CD4-positive, alpha-beta T cell (primary cell): ENCODE measurements at regions not wholly inside any gene's neighbourhood (a gene's known extent, or its start where the extent isn't known, plus 50 kb on each side); places are given as distances from the start of the nearest gene placed in this dataset.

Source experiments
- ATAC-seq: fragments of 200-7000 bp; cut with Tn5 transposase; one replicate; pipeline ENCODE4 v1.10.0; 2022; ENCODE audit warnings: mild to moderate bottlenecking; ENCODE audit not compliant: poor library complexity
- CTCF ChIA-PET: fragments of 350-600 bp; sonication (Branson Sonifier 250); formaldehyde crosslinking; loops from one replicate; lab custom pipeline; 2021; ENCODE audit warnings: antibody characterized with exemption, inconsistent platforms; lab: Charles Lee
- POLR2A ChIA-PET: fragments of 350-600 bp; sonication (Branson Sonifier 250); formaldehyde crosslinking; loops from one replicate; lab custom pipeline; 2021; ENCODE audit warnings: antibody characterized with exemption, inconsistent platforms; lab: Charles Lee
- DNase-seq, 14 experiments: peaks; one replicate each; pipeline ENCODE4 v3.0.0-alpha.2; 2013 to 2020; ENCODE audit warnings: mixed read lengths in 2 of 14
- H3K27ac ChIP-seq, 2 donors: one replicate each; pipeline versions ENCODE4 v1.5.1 to v1.7.0; 2013; ENCODE audit warnings: low read length in 2 of 2, low read depth in 1 of 2, mild to moderate bottlenecking in 1 of 2
- H3K27me3 ChIP-seq, 2 experiments: 1 replicate in 1 of 2; 2 replicates in 1 of 2; pipeline versions ENCODE4 v1.6.1 to v1.7.0; 2013; ENCODE audit warnings: low read length in 2 of 2, control low read depth in 1 of 2, mild to moderate bottlenecking in 1 of 2, moderate library complexity in 1 of 2; ENCODE audit not compliant: insufficient read depth in 2 of 2, control insufficient read depth in 1 of 2
- H3K36me3 ChIP-seq: one replicate; pipeline ENCODE4 v1.6.1; 2013; ENCODE audit warnings: low read length, control low read depth; ENCODE audit not compliant: insufficient read depth
- H3K4me1 ChIP-seq: one replicate; pipeline ENCODE4 v1.6.1; 2013; ENCODE audit warnings: low read length, control low read depth; ENCODE audit not compliant: insufficient read depth
- H3K4me3 ChIP-seq: one replicate; pipeline ENCODE4 v1.5.1; 2013; ENCODE audit warnings: mild to moderate bottlenecking, low read length, moderate library complexity
- H3K9me3 ChIP-seq, 2 experiments: 1 replicate in 1 of 2; 2 replicates in 1 of 2; pipeline versions ENCODE4 v1.6.1 to v1.7.0; 2013; ENCODE audit warnings: low read length in 2 of 2, mild to moderate bottlenecking in 2 of 2, control low read depth in 1 of 2, moderate library complexity in 1 of 2; ENCODE audit not compliant: control insufficient read depth in 1 of 2, insufficient read depth in 1 of 2
- H3K27ac Mint-ChIP-seq: one replicate; pipeline ENCODE4 v1.8.0; 2020; ENCODE audit warnings: mixed read lengths
- H3K27me3 Mint-ChIP-seq: one replicate; pipeline ENCODE4 v1.8.0; 2021; ENCODE audit warnings: mixed read lengths
- H3K36me3 Mint-ChIP-seq: one replicate; pipeline ENCODE4 v1.8.0; 2021; ENCODE audit warnings: low read depth, mixed read lengths
- H3K4me1 Mint-ChIP-seq: one replicate; pipeline ENCODE4 v1.8.0; 2021; ENCODE audit warnings: low read depth, mixed read lengths
- H3K4me3 Mint-ChIP-seq: one replicate; pipeline ENCODE4 v1.8.0; 2020; ENCODE audit warnings: mild to moderate bottlenecking, mixed read lengths
- H3K9me3 Mint-ChIP-seq: one replicate; pipeline ENCODE4 v1.8.0; 2020; ENCODE audit warnings: mixed read lengths
- CTCF ChIP-seq: fragments of 200-600 bp; IDR thresholded peaks from one replicate; pipeline ENCODE4 v1.8.0; 2022; ENCODE audit warnings: antibody characterized with exemption, mild to moderate bottlenecking
- intact Hi-C, 2 experiments: fragments of 100-400 bp; cut with DNase I in 1 of 2; cut with micrococcal nuclease in 1 of 2; formaldehyde crosslinking; loops; one replicate each; pipeline versions ENCODE4 v1.15.1 to v1.9.0; 2023 to 2025; cut with DNase I, micrococcal nuclease

GRCh38 chr13:86946734-86947133 lies 724.4 kb upstream of the SLITRK5 start:
- CTCF ChIA-PET: no interaction called here

GRCh38 chr13:86954341-86954740 lies 716.8 kb upstream of the SLITRK5 start:
- ChIA-PET CTCF (no interaction called here), POLR2A (no interaction called here)
- no peaks in the 10 kb centered on the region for H3K9me3 Mint-ChIP-seq
- H3K27me3 ChIP-seq: no peaks in the 10 kb centered on the region
- no peak overlapping the region for H3K4me3 ChIP-seq
- no peak overlapping the region for H3K4me3 Mint-ChIP-seq
- H3K36me3 ChIP-seq: no peaks in the 10 kb centered on the region
- TF ChIP-seq CTCF: no peak
- no peaks in the 10 kb centered on the region for H3K4me1 Mint-ChIP-seq
- H3K9me3 ChIP-seq: peaks cover 0 to 11% of the 10 kb centered on the region in 2 experiments
- H3K36me3 Mint-ChIP-seq: no peaks in the 10 kb centered on the region
- H3K27me3 Mint-ChIP-seq: no peaks in the 10 kb centered on the region
- H3K27ac Mint-ChIP-seq: no peak overlapping the region
- DNase-seq: no peak
- no peak for ATAC-seq
- no peaks in the 10 kb centered on the region for H3K4me1 ChIP-seq
- H3K27ac ChIP-seq: no peak overlapping the region
- intact Hi-C loops: no loop called here

More at GRCh38 chr13:86946734-86947133, 724.4 kb upstream of the SLITRK5 start:
- no peak overlapping the region for H3K4me3 Mint-ChIP-seq
- no peak overlapping the region for H3K27ac Mint-ChIP-seq
- no peak for ATAC-seq
- POLR2A ChIA-PET: no interaction called here
- H3K9me3 Mint-ChIP-seq: peaks cover 3% of the 10 kb centered on the region
- TF ChIP-seq CTCF: no peak
- intact Hi-C loops: no loop called here
- Histone ChIP-seq H3K4me3 (no peak overlapping the region), H3K9me3 (peaks cover 0 to 10% of the 10 kb centered on the region in 2 experiments), H3K4me1 (no peaks in the 10 kb centered on the region), H3K27me3 (no peaks in the 10 kb centered on the region), H3K27ac (no peak overlapping the region), H3K36me3 (no peaks in the 10 kb centered on the region)
- no peaks in the 10 kb centered on the region for H3K27me3 Mint-ChIP-seq
- H3K36me3 Mint-ChIP-seq: no peaks in the 10 kb centered on the region
- DNase-seq: no peak
- H3K4me1 Mint-ChIP-seq: no peaks in the 10 kb centered on the region

GRCh38 chr13:86960876-86961275 lies 710.3 kb upstream of the SLITRK5 start:
- Mint-ChIP-seq H3K4me1 (no peaks in the 10 kb centered on the region), H3K9me3 (no peaks in the 10 kb centered on the region), H3K27ac (no peak overlapping the region), H3K36me3 (no peaks in the 10 kb centered on the region), H3K27me3 (no peaks in the 10 kb centered on the region), H3K4me3 (no peak overlapping the region)
- H3K27me3 ChIP-seq: no peaks in the 10 kb centered on the region
- ATAC-seq (no peak), DNase-seq (no peak)
- TF ChIP-seq CTCF: no peak
- H3K4me3 ChIP-seq: no peak overlapping the region
- H3K27ac ChIP-seq: no peak overlapping the region
- no peaks in the 10 kb centered on the region for H3K9me3 ChIP-seq
- intact Hi-C loops: no loop called here
- CTCF ChIA-PET: no interaction called here
- POLR2A ChIA-PET: no interaction called here
- H3K36me3 ChIP-seq: no peaks in the 10 kb centered on the region
- H3K4me1 ChIP-seq: no peaks in the 10 kb centered on the region
